PC-9 (cell line): ENCODE measurements at regions not wholly inside any gene's neighbourhood (a gene's known extent, or its start where the extent isn't known, plus 50 kb on each side); places are given as distances from the start of the nearest gene placed in this dataset.

Experiments used
- EZH2 ChIP-seq: fragments of 200-600 bp; sonication (generic); IDR thresholded peaks from 2 replicates; pipeline ENCODE4 v1.8.0; 2017; ENCODE audit warnings: antibody characterized with exemption, low read depth
- TF ChIP-seq, protein P1 (sequence below): fragments of 200-600 bp; sonication (generic); conservative IDR thresholded peaks from 2 replicates; pipeline ENCODE4 v1.6.1; 2017; ENCODE audit warnings: mixed run types, antibody characterized with exemption, mild to moderate bottlenecking, moderate library complexity

DNA sequence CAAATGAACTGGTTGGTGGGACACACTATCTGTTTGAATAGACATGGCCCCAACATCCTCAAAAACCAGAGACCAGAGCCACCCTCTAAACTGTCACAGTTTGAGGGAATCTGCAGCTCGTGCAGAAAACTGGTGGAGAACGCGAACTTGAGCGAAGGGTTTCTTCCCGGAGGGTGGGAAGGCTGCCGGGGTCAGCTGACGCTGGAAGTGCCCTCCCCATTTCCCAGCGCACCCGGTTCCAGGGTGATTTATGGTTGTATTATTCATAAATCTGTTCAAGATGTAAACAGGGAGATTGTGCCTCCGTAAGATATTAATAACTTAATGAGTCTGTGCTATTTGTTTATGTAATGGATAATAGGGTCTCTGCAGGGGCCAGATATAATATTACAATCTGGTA lies 1396.7 kb downstream of the BRD1 start:
- TF ChIP-seq, protein P1, sequence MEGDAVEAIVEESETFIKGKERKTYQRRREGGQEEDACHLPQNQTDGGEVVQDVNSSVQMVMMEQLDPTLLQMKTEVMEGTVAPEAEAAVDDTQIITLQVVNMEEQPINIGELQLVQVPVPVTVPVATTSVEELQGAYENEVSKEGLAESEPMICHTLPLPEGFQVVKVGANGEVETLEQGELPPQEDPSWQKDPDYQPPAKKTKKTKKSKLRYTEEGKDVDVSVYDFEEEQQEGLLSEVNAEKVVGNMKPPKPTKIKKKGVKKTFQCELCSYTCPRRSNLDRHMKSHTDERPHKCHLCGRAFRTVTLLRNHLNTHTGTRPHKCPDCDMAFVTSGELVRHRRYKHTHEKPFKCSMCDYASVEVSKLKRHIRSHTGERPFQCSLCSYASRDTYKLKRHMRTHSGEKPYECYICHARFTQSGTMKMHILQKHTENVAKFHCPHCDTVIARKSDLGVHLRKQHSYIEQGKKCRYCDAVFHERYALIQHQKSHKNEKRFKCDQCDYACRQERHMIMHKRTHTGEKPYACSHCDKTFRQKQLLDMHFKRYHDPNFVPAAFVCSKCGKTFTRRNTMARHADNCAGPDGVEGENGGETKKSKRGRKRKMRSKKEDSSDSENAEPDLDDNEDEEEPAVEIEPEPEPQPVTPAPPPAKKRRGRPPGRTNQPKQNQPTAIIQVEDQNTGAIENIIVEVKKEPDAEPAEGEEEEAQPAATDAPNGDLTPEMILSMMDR: no peak
- no peak for TF ChIP-seq EZH2
